ENCODE measurements at regions not wholly inside any gene's neighbourhood (a gene's known extent, or its start where the extent isn't known, plus 50 kb on each side); places are given as distances from the start of the nearest gene placed in this dataset.

- H3K4me1 Mint-ChIP-seq, result no peaks in the 10 kb centered on the region
- Histone ChIP-seq H3K4me3 (replicated peaks in 1 of 3; ENCODE audit: low read depth in 2 of 3, low read length in 3 of 3) (no peak overlapping the region), H3K27me3 (ENCODE audit: control insufficient read depth in 2 of 2, insufficient read depth in 2 of 2, low read length in 2 of 2) (no peaks in the 10 kb centered on the region), H3K36me3 (replicated peaks in 1 of 2; ENCODE audit: control insufficient read depth in 1 of 2, insufficient read depth in 2 of 2, low read length in 2 of 2) (no peaks in the 10 kb centered on the region), H3K4me2 (replicated peaks; ENCODE audit: extremely low read depth, low read length, poor library complexity, severe bottlenecking) (no peak overlapping the region), H4K20me1 (ENCODE audit: insufficient read depth, low read length) (no peaks in the 10 kb centered on the region), H3K79me2 (ENCODE audit: insufficient read depth, low read length) (no peaks in the 10 kb centered on the region), H2AFZ (ENCODE audit: insufficient read depth, low read depth, low read length, poor library complexity, severe bottlenecking) (no peak overlapping the region), H3K9ac (ENCODE audit: insufficient read depth, low read length, poor library complexity, severe bottlenecking) (no peak overlapping the region), H3K9me3 (replicated peaks in 1 of 2; ENCODE audit: control insufficient read depth in 1 of 2, insufficient read depth in 1 of 2, low read length in 2 of 2) (no peaks in the 10 kb centered on the region), H3K4me1 (ENCODE audit: control insufficient read depth in 1 of 2, insufficient read depth in 2 of 2, low read length in 2 of 2) (no peaks in the 10 kb centered on the region), H3K27ac (ENCODE audit: low read depth in 1 of 2, low read length in 2 of 2) (no peak overlapping the region)
- peaks cover 0 to 6% (median 0%) of the 10 kb centered on the region in 7 donors for H3K9me3 Mint-ChIP-seq
- H3K4me3 Mint-ChIP-seq, result no peak overlapping the region
- DNase-seq, result no peak
- WGBS (ENCODE audit: insufficient coverage), result no CpG with 5 or more reads among the region's 3 CpGs
- no peaks in the 10 kb centered on the region for H3K36me3 Mint-ChIP-seq
- intact Hi-C loops (cut with micrococcal nuclease), result no loop called here
- H3K27me3 Mint-ChIP-seq (ENCODE audit: low read depth in 3 of 3), result peaks cover 0 to 1% (median 1%) of the 10 kb centered on the region in 3 donors
- no peak overlapping the region for H3K27ac Mint-ChIP-seq
- no peak for TF ChIP-seq CTCF (IDR thresholded peaks at IDR 0.05)
Observed at GRCh38 chr12:115325858-115326257, 641.9 kb upstream of the TBX3 start.

GRCh38 chr12:115324949-115325593 is 641.1 kb upstream of the TBX3 start:
- Histone ChIP-seq H3K9ac (ENCODE audit: insufficient read depth, low read length, poor library complexity, severe bottlenecking) (no peak overlapping the region), H3K4me3 (replicated peaks in 1 of 3; ENCODE audit: low read depth in 2 of 3, low read length in 3 of 3) (no peak overlapping the region), H3K27ac (ENCODE audit: low read depth in 1 of 2, low read length in 2 of 2) (no peak overlapping the region), H3K4me2 (replicated peaks; ENCODE audit: extremely low read depth, low read length, poor library complexity, severe bottlenecking) (no peak overlapping the region), H2AFZ (ENCODE audit: insufficient read depth, low read depth, low read length, poor library complexity, severe bottlenecking) (no peak overlapping the region), H3K27me3 (ENCODE audit: control insufficient read depth in 2 of 2, insufficient read depth in 2 of 2, low read length in 2 of 2) (no peaks in the 10 kb centered on the region), H3K9me3 (replicated peaks in 1 of 2; ENCODE audit: control insufficient read depth in 1 of 2, insufficient read depth in 1 of 2, low read length in 2 of 2) (no peaks in the 10 kb centered on the region), H3K36me3 (replicated peaks in 1 of 2; ENCODE audit: control insufficient read depth in 1 of 2, insufficient read depth in 2 of 2, low read length in 2 of 2) (no peaks in the 10 kb centered on the region), H4K20me1 (ENCODE audit: insufficient read depth, low read length) (no peaks in the 10 kb centered on the region), H3K4me1 (ENCODE audit: control insufficient read depth in 1 of 2, insufficient read depth in 2 of 2, low read length in 2 of 2) (no peaks in the 10 kb centered on the region), H3K79me2 (ENCODE audit: insufficient read depth, low read length) (no peaks in the 10 kb centered on the region)
- Mint-ChIP-seq H3K4me1 (no peaks in the 10 kb centered on the region), H3K27me3 (ENCODE audit: low read depth in 3 of 3) (peaks cover 0 to 1% (median 1%) of the 10 kb centered on the region in 3 donors), H3K9me3 (peaks cover 0 to 6% (median 0%) of the 10 kb centered on the region in 7 donors), H3K36me3 (no peaks in the 10 kb centered on the region), H3K27ac (no peak overlapping the region), H3K4me3 (no peak overlapping the region)
- WGBS (ENCODE audit: insufficient coverage), result 83% methylated on average over 1 of the region's 5 CpGs
- no peak for TF ChIP-seq CTCF (IDR thresholded peaks at IDR 0.05)
- no peak for DNase-seq
- intact Hi-C loops (cut with micrococcal nuclease), result no loop called here
